ENCODE measurements at regions not wholly inside any gene's neighbourhood (a gene's known extent, or its start where the extent isn't known, plus 50 kb on each side); places are given as distances from the start of the nearest gene placed in this dataset.

DNA sequence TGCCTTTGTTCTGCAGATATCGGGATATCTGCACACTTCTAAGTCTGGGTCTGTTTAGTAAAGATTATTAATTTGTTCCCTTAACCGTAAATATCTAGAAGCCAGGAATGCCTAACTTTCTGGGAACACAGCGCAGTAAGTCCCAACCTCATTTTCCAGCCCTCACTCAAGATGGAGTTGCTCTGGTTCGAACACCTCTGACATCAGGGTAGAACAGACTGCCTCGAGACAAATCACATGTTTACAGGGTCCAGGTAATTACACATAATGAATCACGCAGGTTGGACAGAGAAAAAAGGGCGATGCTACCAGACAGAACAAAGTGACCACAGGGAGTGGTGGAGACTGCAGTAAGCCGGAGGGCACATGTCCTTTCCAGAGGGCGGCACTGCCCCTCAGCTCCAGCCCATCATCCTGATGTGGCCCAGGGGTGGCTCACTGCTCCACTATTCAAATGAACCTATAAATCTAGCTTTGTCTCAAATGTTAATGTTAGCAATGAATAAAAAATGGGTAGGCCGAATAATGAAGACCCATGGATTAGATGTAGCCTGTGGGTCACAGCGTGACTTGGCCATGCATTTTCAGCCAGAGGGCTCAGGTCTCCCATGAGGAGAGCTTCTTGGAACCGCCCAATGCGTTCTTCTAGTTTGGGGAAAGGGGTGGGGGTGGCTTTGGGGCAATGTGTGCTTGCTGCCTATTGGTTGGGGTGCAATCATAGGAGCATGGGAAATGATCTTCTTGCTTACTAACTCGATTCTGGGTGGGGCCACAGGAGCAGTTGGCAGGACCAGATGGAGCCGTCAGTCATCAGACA lies 159.0 kb upstream of the SFSWAP start:
- H3K4me3 Mint-ChIP-seq = no peak overlapping the region
- no peak overlapping the region for H3K27ac Mint-ChIP-seq
- no peaks in the 10 kb centered on the region for H3K9me3 Mint-ChIP-seq
- no peak for TF ChIP-seq CTCF (IDR thresholded peaks at IDR 0.05)
- H3K27me3 Mint-ChIP-seq (ENCODE audit: low read depth, poor library complexity) = peaks cover 20% of the 10 kb centered on the region
- no peaks in the 10 kb centered on the region for H3K4me1 Mint-ChIP-seq
- H3K36me3 Mint-ChIP-seq (ENCODE audit: low read depth) = no peaks in the 10 kb centered on the region
- no peak for DNase-seq

DNA sequence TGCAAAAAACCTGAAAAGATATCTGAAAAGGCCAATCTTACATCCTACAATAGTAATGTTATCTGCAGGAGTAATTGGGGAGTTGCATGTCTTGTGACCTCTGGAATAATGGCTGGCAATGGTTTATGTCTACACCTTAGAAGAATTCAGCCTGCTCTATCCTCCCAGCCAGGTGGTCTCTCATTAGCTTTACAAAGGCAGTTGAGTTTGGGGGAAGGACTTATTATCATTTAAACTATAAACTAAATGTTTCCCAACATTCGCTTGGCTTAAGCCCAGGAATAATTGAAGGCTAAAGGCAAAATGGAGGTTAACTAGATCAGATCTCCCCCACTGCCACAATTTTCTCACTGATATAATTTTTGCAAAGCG lies 158.4 kb upstream of the SFSWAP start:
- H3K27ac Mint-ChIP-seq = no peak overlapping the region
- H3K36me3 Mint-ChIP-seq (ENCODE audit: low read depth) = no peaks in the 10 kb centered on the region
- no peak for TF ChIP-seq CTCF (IDR thresholded peaks at IDR 0.05)
- peaks cover 25% of the 10 kb centered on the region for H3K27me3 Mint-ChIP-seq (ENCODE audit: low read depth, poor library complexity)
- no peaks in the 10 kb centered on the region for H3K9me3 Mint-ChIP-seq
- no peaks in the 10 kb centered on the region for H3K4me1 Mint-ChIP-seq
- DNase-seq = no peak
- H3K4me3 Mint-ChIP-seq = no peak overlapping the region

GRCh38 chr12:131553096-131553777 lies 157.7 kb upstream of the SFSWAP start:
- Mint-ChIP-seq H3K4me3 (no peak overlapping the region), H3K27ac (no peak overlapping the region), H3K36me3 (ENCODE audit: low read depth) (no peaks in the 10 kb centered on the region), H3K4me1 (no peaks in the 10 kb centered on the region), H3K9me3 (no peaks in the 10 kb centered on the region), H3K27me3 (ENCODE audit: low read depth, poor library complexity) (peaks cover 21% of the 10 kb centered on the region)
- no peak for TF ChIP-seq CTCF (IDR thresholded peaks at IDR 0.05)
- no peak for DNase-seq

- H3K27ac Mint-ChIP-seq = no peak overlapping the region
- H3K4me3 Mint-ChIP-seq = no peak overlapping the region
- H3K4me1 Mint-ChIP-seq = no peaks in the 10 kb centered on the region
- peaks cover 20% of the 10 kb centered on the region for H3K27me3 Mint-ChIP-seq (ENCODE audit: low read depth, poor library complexity)
- H3K9me3 Mint-ChIP-seq = no peaks in the 10 kb centered on the region
- no peak for DNase-seq
- no peak for TF ChIP-seq CTCF (IDR thresholded peaks at IDR 0.05)
- H3K36me3 Mint-ChIP-seq (ENCODE audit: low read depth) = no peaks in the 10 kb centered on the region
Observed at GRCh38 chr12:131555197-131555846, 155.6 kb upstream of the SFSWAP start.

DNA sequence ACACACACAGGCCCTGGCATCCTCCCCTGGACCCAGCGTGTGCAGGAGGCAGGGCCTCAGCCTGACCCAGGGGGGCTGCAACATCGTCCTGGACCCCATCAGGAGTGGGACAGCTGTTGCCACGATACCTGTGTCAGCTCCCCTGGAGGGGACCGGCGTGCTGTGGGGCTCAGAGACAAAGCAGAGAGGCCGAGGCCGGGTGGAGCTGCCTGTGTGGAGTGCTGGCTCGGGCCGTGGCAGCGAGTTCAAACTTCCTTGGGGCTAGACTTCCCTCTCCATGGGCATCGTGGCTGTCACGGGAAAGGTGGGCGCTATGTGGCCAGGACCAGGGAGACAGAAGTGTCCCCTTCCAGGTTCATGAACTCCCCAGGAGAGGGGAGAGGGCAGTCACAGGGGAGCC lies 155.0 kb upstream of the SFSWAP start:
- no peaks in the 10 kb centered on the region for H3K4me1 Mint-ChIP-seq
- H3K4me3 Mint-ChIP-seq = no peak overlapping the region
- H3K36me3 Mint-ChIP-seq (ENCODE audit: low read depth) = no peaks in the 10 kb centered on the region
- no peak overlapping the region for H3K27ac Mint-ChIP-seq
- H3K9me3 Mint-ChIP-seq = no peaks in the 10 kb centered on the region
- H3K27me3 Mint-ChIP-seq (ENCODE audit: low read depth, poor library complexity) = peaks cover 24% of the 10 kb centered on the region
- no peak for TF ChIP-seq CTCF (IDR thresholded peaks at IDR 0.05)
- no peak for DNase-seq
